ENCODE measurements at regions not wholly inside any gene's neighbourhood (a gene's known extent, or its start where the extent isn't known, plus 50 kb on each side); places are given as distances from the start of the nearest gene placed in this dataset.

GRCh38 chr9:118449554-118449953 is 745.4 kb downstream of the TLR4 start:
- no peaks in the 10 kb centered on the region for H4K20me1 ChIP-seq (ENCODE audit: insufficient read depth)
- H3K27me3 ChIP-seq (ENCODE audit: insufficient read depth, low read depth) = no peaks in the 10 kb centered on the region
- no peaks in the 10 kb centered on the region for H3K79me2 ChIP-seq (ENCODE audit: low read depth)
- TF ChIP-seq CTCF (conservative IDR thresholded peaks at IDR 0.05) = no peak
- TF ChIP-seq EZH2 (IDR thresholded peaks at IDR 0.05; ENCODE audit: low read depth) = no peak
- no peak overlapping the region for H3K4me3 ChIP-seq
- no peaks in the 10 kb centered on the region for H3K9me3 ChIP-seq (ENCODE audit: insufficient read depth, low read depth)
- no peak for DNase-seq
- intact Hi-C loops (cut with micrococcal nuclease; ENCODE audit: unreplicated experiment) = no loop called here
- peaks cover 13% of the 10 kb centered on the region; the same call in 1 of the 2 replicates for H3K4me1 ChIP-seq (replicated peaks; ENCODE audit: insufficient read depth)
- no peaks in the 10 kb centered on the region for H3K9me2 ChIP-seq (ENCODE audit: insufficient read depth)
- H3K36me3 ChIP-seq (ENCODE audit: low read depth) = no peaks in the 10 kb centered on the region
- no peaks in the 10 kb centered on the region for H3F3A ChIP-seq (ENCODE audit: insufficient read depth, low read depth)
- H2AFZ ChIP-seq = no peak overlapping the region
- H3K27ac ChIP-seq = no peak overlapping the region
- ChIA-PET CTCF (no interaction called here), POLR2A (ENCODE audit: unreplicated experiment) (interaction anchor here (0.6 kb wide), 1 partner anchor 149 kb away, joined by 4 read pairs; no protein-coding TSS in a partner anchor)
- no TSS peak for BruUV-seq (replicated peaks)
- H3K4me2 ChIP-seq = no peak overlapping the region

DNA sequence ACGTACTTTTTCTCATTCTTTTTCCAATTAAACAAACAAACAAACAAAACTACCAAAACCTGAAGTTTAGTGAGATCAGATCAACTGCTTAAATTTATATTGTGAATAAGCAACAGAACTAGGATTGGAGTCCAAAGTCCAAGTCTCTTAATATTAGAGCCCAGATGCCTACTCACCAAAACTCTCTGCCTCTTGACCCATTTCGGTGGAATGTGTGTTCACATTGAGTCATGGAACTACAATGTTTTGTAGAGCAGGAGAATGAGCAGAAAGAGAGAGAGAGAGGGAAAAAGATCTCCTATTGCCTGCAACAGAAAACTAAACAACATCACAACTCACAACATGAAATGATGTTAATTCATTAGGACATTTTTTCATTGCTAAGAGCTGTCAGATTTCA is 751.1 kb downstream of the TLR4 start:
- TF ChIP-seq EZH2 (IDR thresholded peaks at IDR 0.05; ENCODE audit: low read depth) = no peak
- TF ChIP-seq CTCF (conservative IDR thresholded peaks at IDR 0.05) = no peak
- no peak overlapping the region; the same call in 1 of the 2 replicates for H2AFZ ChIP-seq
- ChIA-PET POLR2A (ENCODE audit: unreplicated experiment) (no interaction called here), CTCF (no interaction called here)
- no peaks in the 10 kb centered on the region for H3K27me3 ChIP-seq (ENCODE audit: insufficient read depth, low read depth)
- H3K4me3 ChIP-seq = no peak overlapping the region
- intact Hi-C loops (cut with micrococcal nuclease; ENCODE audit: unreplicated experiment) = no loop called here
- no peaks in the 10 kb centered on the region for H3K9me2 ChIP-seq (ENCODE audit: insufficient read depth)
- no peak for DNase-seq
- H3F3A ChIP-seq (ENCODE audit: insufficient read depth, low read depth) = no peaks in the 10 kb centered on the region
- H3K27ac ChIP-seq = no peak overlapping the region
- no peak overlapping the region for H3K4me2 ChIP-seq
- H3K36me3 ChIP-seq (ENCODE audit: low read depth) = no peaks in the 10 kb centered on the region
- no TSS peak for BruUV-seq (replicated peaks)
- H3K79me2 ChIP-seq (ENCODE audit: low read depth) = no peaks in the 10 kb centered on the region
- peaks cover 16% of the 10 kb centered on the region for H3K4me1 ChIP-seq (replicated peaks; ENCODE audit: insufficient read depth)
- H3K9me3 ChIP-seq (ENCODE audit: insufficient read depth, low read depth) = 0 out of 2 replicates have a peak, but pooled peaks cover 5% of the 10 kb centered on the region
- H4K20me1 ChIP-seq (ENCODE audit: insufficient read depth) = no peaks in the 10 kb centered on the region

DNA sequence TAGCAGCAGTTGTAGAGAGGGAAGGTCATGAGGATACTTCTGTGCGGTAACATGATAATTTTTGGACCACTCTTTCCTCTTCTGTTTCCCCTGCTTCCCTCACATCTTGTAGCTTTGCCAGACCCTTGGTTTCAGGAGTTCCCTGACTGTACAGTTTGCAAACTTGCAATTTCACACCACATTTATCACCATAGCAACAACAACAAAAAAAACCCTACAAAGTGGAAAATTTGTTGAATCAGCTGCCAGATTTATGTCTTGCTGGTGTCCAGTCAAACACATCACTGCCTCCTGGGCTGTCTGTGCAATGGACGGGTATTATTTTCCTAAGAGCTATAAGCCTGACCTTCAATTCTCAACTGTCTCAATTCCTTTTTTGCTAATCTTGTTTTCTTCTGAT is 751.6 kb downstream of the TLR4 start:
- Histone ChIP-seq H3K79me2 (ENCODE audit: low read depth) (no peaks in the 10 kb centered on the region), H3K9me3 (ENCODE audit: insufficient read depth, low read depth) (0 out of 2 replicates have a peak, but pooled peaks cover 5% of the 10 kb centered on the region), H3K27me3 (ENCODE audit: insufficient read depth, low read depth) (no peaks in the 10 kb centered on the region), H3K9me2 (ENCODE audit: insufficient read depth) (no peaks in the 10 kb centered on the region), H3K27ac (no peak overlapping the region), H3K36me3 (ENCODE audit: low read depth) (no peaks in the 10 kb centered on the region), H3K4me2 (no peak overlapping the region), H3K4me1 (replicated peaks; ENCODE audit: insufficient read depth) (peaks cover 11% of the 10 kb centered on the region), H2AFZ (no peak overlapping the region), H3F3A (ENCODE audit: insufficient read depth, low read depth) (no peaks in the 10 kb centered on the region), H4K20me1 (ENCODE audit: insufficient read depth) (no peaks in the 10 kb centered on the region), H3K4me3 (no peak overlapping the region)
- ChIA-PET POLR2A (ENCODE audit: unreplicated experiment) (no interaction called here), CTCF (no interaction called here)
- intact Hi-C loops (cut with micrococcal nuclease; ENCODE audit: unreplicated experiment) = no loop called here
- TF ChIP-seq CTCF (conservative IDR thresholded peaks at IDR 0.05) (no peak), EZH2 (IDR thresholded peaks at IDR 0.05; ENCODE audit: low read depth) (no peak)
- no peak for DNase-seq
- no TSS peak for BruUV-seq (replicated peaks)
